ENCODE measurements at regions not wholly inside any gene's neighbourhood (a gene's known extent, or its start where the extent isn't known, plus 50 kb on each side); places are given as distances from the start of the nearest gene placed in this dataset.

GRCh38 chr3:102063572-102063971 is 214.3 kb downstream of the NFKBIZ start:
- DNase-seq (ENCODE audit: low spot score): no peak
- Histone ChIP-seq H3K36me3 (ENCODE audit: control insufficient read depth in 4 of 4, insufficient read depth in 3 of 4, low read depth in 1 of 4, low read length in 3 of 4) (no peaks in the 10 kb centered on the region), H3K9ac (ENCODE audit: low read depth in 1 of 2, low read length in 2 of 2) (no peak overlapping the region), H3K4me3 (ENCODE audit: low read depth in 1 of 3, low read length in 3 of 3) (no peak overlapping the region), H3K9me3 (ENCODE audit: control insufficient read depth in 4 of 4, low read length in 3 of 4) (no peaks in the 10 kb centered on the region), H3K27me3 (ENCODE audit: control insufficient read depth in 4 of 4, insufficient read depth in 4 of 4, low read length in 3 of 4) (no peaks in the 10 kb centered on the region), H3K27ac (ENCODE audit: low read depth in 1 of 2, low read length in 2 of 2) (no peak overlapping the region), H3K4me1 (ENCODE audit: control insufficient read depth in 4 of 4, insufficient read depth in 4 of 4, low read length in 3 of 4) (no peaks in the 10 kb centered on the region)
- 90% methylated on average over 8 of the region's 8 CpGs for WGBS
- TF ChIP-seq RAD21 (IDR thresholded peaks at IDR 0.05) (no peak), FOXA2 (IDR thresholded peaks at IDR 0.05) (no peak)

- DNase-seq (ENCODE audit: low spot score): no peak
- TF ChIP-seq MAX (IDR thresholded peaks at IDR 0.05) (no peak), TAF1 (conservative IDR thresholded peaks at IDR 0.05) (no peak)
- H3K4me1 ChIP-seq (ENCODE audit: control insufficient read depth in 4 of 4, insufficient read depth in 4 of 4, low read length in 3 of 4): no peaks in the 10 kb centered on the region
- 95% methylated on average over 1 of the region's 1 CpG for WGBS
- no peaks in the 10 kb centered on the region for H3K36me3 ChIP-seq (ENCODE audit: control insufficient read depth in 4 of 4, insufficient read depth in 3 of 4, low read depth in 1 of 4, low read length in 3 of 4)
- no peak overlapping the region for H3K9ac ChIP-seq (ENCODE audit: low read depth in 1 of 2, low read length in 2 of 2)
- H3K9me3 ChIP-seq (ENCODE audit: control insufficient read depth in 4 of 4, low read length in 3 of 4): no peaks in the 10 kb centered on the region
- H3K27me3 ChIP-seq (ENCODE audit: control insufficient read depth in 4 of 4, insufficient read depth in 4 of 4, low read length in 3 of 4): no peaks in the 10 kb centered on the region
- H3K27ac ChIP-seq (ENCODE audit: low read depth in 1 of 2, low read length in 2 of 2): no peak overlapping the region
- H3K4me3 ChIP-seq (ENCODE audit: low read depth in 1 of 3, low read length in 3 of 3): no peak overlapping the region
These were observed 217.2 kb downstream of the NFKBIZ start for GRCh38 chr3:102066470-102066869.

GRCh38 chr3:102068327-102068726 is 219.0 kb downstream of the NFKBIZ start:
- DNase-seq (ENCODE audit: low spot score): no peak

More at GRCh38 chr3:102068327-102068726, 219.0 kb downstream of the NFKBIZ start:
- no peaks in the 10 kb centered on the region for H3K4me1 ChIP-seq (ENCODE audit: control insufficient read depth in 4 of 4, insufficient read depth in 4 of 4, low read length in 3 of 4)
- TF ChIP-seq FOXA1 (IDR thresholded peaks at IDR 0.05) (no peak), YY1 (IDR thresholded peaks at IDR 0.05) (no peak), CTCF (IDR thresholded peaks at IDR 0.05; ENCODE audit: low read depth, low read length, missing input control) (no peak), GABPA (IDR thresholded peaks at IDR 0.05 in 1 of 2, conservative IDR thresholded peaks at IDR 0.05 in 1 of 2) (no peak), ZBTB33 (IDR thresholded peaks at IDR 0.05) (no peak)
- WGBS: 90% methylated on average over 1 of the region's 1 CpG
- no peaks in the 10 kb centered on the region for H3K36me3 ChIP-seq (ENCODE audit: control insufficient read depth in 4 of 4, insufficient read depth in 3 of 4, low read depth in 1 of 4, low read length in 3 of 4)
- H3K4me3 ChIP-seq (ENCODE audit: low read depth in 1 of 3, low read length in 3 of 3): no peak overlapping the region
- no peak overlapping the region for H3K27ac ChIP-seq (ENCODE audit: low read depth in 1 of 2, low read length in 2 of 2)
- H3K9ac ChIP-seq (ENCODE audit: low read depth in 1 of 2, low read length in 2 of 2): no peak overlapping the region
- H3K27me3 ChIP-seq (ENCODE audit: control insufficient read depth in 4 of 4, insufficient read depth in 4 of 4, low read length in 3 of 4): no peaks in the 10 kb centered on the region
- H3K9me3 ChIP-seq (ENCODE audit: control insufficient read depth in 4 of 4, low read length in 3 of 4): no peaks in the 10 kb centered on the region
